Adrenal gland (tissue), 9 donors: ENCODE measurements at regions not wholly inside any gene's neighbourhood (a gene's known extent, or its start where the extent isn't known, plus 50 kb on each side); places are given as distances from the start of the nearest gene placed in this dataset.

Experiments
- DNase-seq, 7 donors: peaks; one replicate each; pipeline ENCODE4 v3.0.0-alpha.2; 2019 to 2020
- H3K27ac ChIP-seq, 5 donors: fragments of 200-600 bp; sonication (generic) in 4 of 5; 1 replicate in 3 of 5; 2 replicates in 2 of 5; pipeline versions ENCODE4 v1.5.1 to v1.8.0; 2016 to 2020; ENCODE audit warnings: mild to moderate bottlenecking in 1 of 5
- H3K27me3 ChIP-seq: fragments of 200-600 bp; 2 replicates; pipeline ENCODE4 v1.8.0; 2021
- H3K36me3 ChIP-seq, 2 donors: fragments of 200-600 bp; replicated peaks in 1 of 2; 1 replicate in 1 of 2; 2 replicates in 1 of 2; pipeline versions ENCODE4 v1.5.1 to v1.8.0; 2018 to 2022
- H3K4me1 ChIP-seq, 2 donors: fragments of 200-600 bp; replicated peaks in 1 of 2; 1 replicate in 1 of 2; 2 replicates in 1 of 2; pipeline versions ENCODE4 v1.5.1 to v1.8.0; 2018 to 2021
- H3K4me3 ChIP-seq, 4 donors: fragments of 200-600 bp; sonication (generic) in 3 of 4; one replicate each; pipeline ENCODE4 v1.5.1; 2016 to 2018
- H3K9me3 ChIP-seq, 3 donors: fragments of 200-600 bp; sonication (generic) in 1 of 3; replicated peaks in 1 of 3; 1 replicate in 2 of 3; 2 replicates in 1 of 3; pipeline versions ENCODE4 v1.5.1 to v1.8.0; 2016 to 2021
- CTCF ChIP-seq, 6 experiments: fragments of 450-650 bp in 4 of 6; fragments of 200-600 bp in 2 of 6; sonication (generic) in 1 of 6; IDR thresholded peaks; 1 replicate in 5 of 6; 2 replicates in 1 of 6; pipeline versions ENCODE4 v1.5.1 to v1.8.0; 2016 to 2021; ENCODE audit warnings: antibody characterized with exemption in 6 of 6, mild to moderate bottlenecking in 2 of 6, moderate library complexity in 1 of 6
- POLR2A ChIP-seq, 2 donors: fragments of 450-650 bp; IDR thresholded peaks; one replicate each; pipeline ENCODE4 v1.6.1; 2017; ENCODE audit warnings: antibody characterized with exemption in 2 of 2, mild to moderate bottlenecking in 2 of 2, moderate library complexity in 1 of 2
- WGBS, 4 donors: extraction: QIAGEN DNeasy Blood & Tissue Kit in 2 of 4; methylation state at CpG; one replicate each; pipeline versions ENCODE4 v1.1.5 to v1.1.7; 2013 to 2017; 5-methylcytosine and 5-hydroxymethylcytosine counted together
- intact Hi-C, 2 donors: fragments of 100-400 bp; cut with DNase I; formaldehyde crosslinking; loops; one replicate each; pipeline versions ENCODE4 v1.14.1 to v1.15.0; 2022 to 2023
- donor health status: healthy with polysubstance abuse.
- donor health status: Bipolar disorder and iron deficiency.
- donor health status: DM: yes; HTN: yes; CAD: no.
- donor health status: DM: no; HTN: no; CAD: no.
- donor health status: DM: no; HTN: no; CAD: no.

GRCh38 chr1:96999191-96999590, 277.6 kb downstream of the PTBP2 start:
- intact Hi-C loops, result no loop called here
- no peaks in the 10 kb centered on the region for H3K9me3 ChIP-seq
- DNase-seq, result no peak
- H3K4me3 ChIP-seq, result no peak overlapping the region
- no peak overlapping the region for H3K27ac ChIP-seq
- H3K4me1 ChIP-seq, result no peaks in the 10 kb centered on the region
- no peaks in the 10 kb centered on the region for H3K27me3 ChIP-seq
- H3K36me3 ChIP-seq, result no peaks in the 10 kb centered on the region
- TF ChIP-seq POLR2A (IDR thresholded peaks at IDR 0.05) (no peak), CTCF (IDR thresholded peaks at IDR 0.05) (no peak)
- 60 to 76% (median 64%) methylated on average over 2 of the region's 2 CpGs for WGBS, 4 donors

- H3K4me1 ChIP-seq, result no peaks in the 10 kb centered on the region
- 59 to 80% (median 66%) methylated on average over 2 of the region's 2 CpGs for WGBS, 4 donors
- no peaks in the 10 kb centered on the region for H3K9me3 ChIP-seq
Measured at GRCh38 chr1:97004054-97004453, 282.5 kb downstream of the PTBP2 start.

GRCh38 chr1:97004743-97005142, 283.2 kb downstream of the PTBP2 start:
- no peak overlapping the region for H3K4me3 ChIP-seq
- no peaks in the 10 kb centered on the region for H3K36me3 ChIP-seq
- H3K9me3 ChIP-seq, result no peaks in the 10 kb centered on the region
- DNase-seq, result no peak
- no peaks in the 10 kb centered on the region for H3K4me1 ChIP-seq
- no peak overlapping the region for H3K27ac ChIP-seq
- 80 to 88% (median 85%) methylated on average over 4 of the region's 4 CpGs for WGBS, 4 donors
- intact Hi-C loops, result no loop called here
- H3K27me3 ChIP-seq, result no peaks in the 10 kb centered on the region
- TF ChIP-seq POLR2A (IDR thresholded peaks at IDR 0.05) (no peak), CTCF (IDR thresholded peaks at IDR 0.05) (no peak)

More at GRCh38 chr1:97004054-97004453, 282.5 kb downstream of the PTBP2 start:
- H3K27me3 ChIP-seq, result no peaks in the 10 kb centered on the region
- no peak overlapping the region for H3K27ac ChIP-seq
- DNase-seq, result no peak
- no peak overlapping the region for H3K4me3 ChIP-seq
- no peaks in the 10 kb centered on the region for H3K36me3 ChIP-seq
- TF ChIP-seq POLR2A (IDR thresholded peaks at IDR 0.05) (no peak), CTCF (IDR thresholded peaks at IDR 0.05) (no peak)
- intact Hi-C loops, result no loop called here

GRCh38 chr1:97006044-97006661, 284.6 kb downstream of the PTBP2 start:
- Histone ChIP-seq H3K27ac (no peak overlapping the region), H3K4me3 (no peak overlapping the region), H3K4me1 (no peaks in the 10 kb centered on the region), H3K36me3 (no peaks in the 10 kb centered on the region), H3K9me3 (no peaks in the 10 kb centered on the region), H3K27me3 (no peaks in the 10 kb centered on the region)
- intact Hi-C loops, result no loop called here
- DNase-seq, result no peak
- WGBS, 4 donors, result 70 to 75% (median 72%) methylated on average over 7 of the region's 7 CpGs
- TF ChIP-seq CTCF (IDR thresholded peaks at IDR 0.05) (no peak), POLR2A (IDR thresholded peaks at IDR 0.05) (no peak)
